Dermis blood vessel endothelial cell (primary cell): ENCODE measurements at regions not wholly inside any gene's neighbourhood (a gene's known extent, or its start where the extent isn't known, plus 50 kb on each side); places are given as distances from the start of the nearest gene placed in this dataset.

ENCODE experiments used
- DNase-seq: peaks from one replicate; pipeline ENCODE4 v3.0.0; 2010

GRCh38 chr10:10785627-10786026 lies 232.0 kb upstream of the CELF2 start:
- peak; percentile 59 for DNase-seq

GRCh38 chr10:10786109-10787090 lies 231.3 kb upstream of the CELF2 start:
- DNase-seq, result peak; percentile 56

- DNase-seq, result no peak
Observed at GRCh38 chr10:10787586-10787985, 230.1 kb upstream of the CELF2 start.

DNA sequence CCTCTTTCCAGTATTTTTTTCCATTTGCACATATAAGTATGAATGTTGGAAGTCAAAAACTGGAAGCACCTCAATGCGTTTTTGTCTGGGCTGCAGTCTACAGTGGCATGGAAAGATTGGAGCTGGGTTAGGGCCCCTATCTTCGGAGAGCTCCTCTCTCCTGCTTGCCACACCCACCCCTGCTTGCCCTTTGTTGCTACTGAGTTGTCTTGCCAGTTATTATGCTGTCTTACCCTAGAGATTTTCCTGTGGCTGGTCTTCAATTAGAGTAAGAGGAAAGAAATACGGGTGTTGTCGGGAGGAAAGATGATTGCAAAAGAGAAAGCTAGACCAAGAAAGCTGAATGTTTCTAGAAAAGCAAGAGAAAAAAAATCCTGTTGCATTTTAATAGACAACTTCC lies 228.9 kb upstream of the CELF2 start:
- DNase-seq, result no peak

- DNase-seq, result no peak
Observed at GRCh38 chr10:10791869-10792268, 225.8 kb upstream of the CELF2 start.

- DNase-seq, result peak; percentile 96
Observed at GRCh38 chr10:10792681-10793080, 225.0 kb upstream of the CELF2 start.

GRCh38 chr10:10794046-10794445 lies 223.6 kb upstream of the CELF2 start:
- DNase-seq, result no peak

- no peak for DNase-seq
Observed at GRCh38 chr10:10794791-10795191, 222.9 kb upstream of the CELF2 start.

- DNase-seq, result peak; percentile 83
Observed at GRCh38 chr10:10796061-10796773, 221.5 kb upstream of the CELF2 start.

GRCh38 chr10:10796774-10797415 lies 220.8 kb upstream of the CELF2 start:
- DNase-seq, result peak; percentile 55

DNA sequence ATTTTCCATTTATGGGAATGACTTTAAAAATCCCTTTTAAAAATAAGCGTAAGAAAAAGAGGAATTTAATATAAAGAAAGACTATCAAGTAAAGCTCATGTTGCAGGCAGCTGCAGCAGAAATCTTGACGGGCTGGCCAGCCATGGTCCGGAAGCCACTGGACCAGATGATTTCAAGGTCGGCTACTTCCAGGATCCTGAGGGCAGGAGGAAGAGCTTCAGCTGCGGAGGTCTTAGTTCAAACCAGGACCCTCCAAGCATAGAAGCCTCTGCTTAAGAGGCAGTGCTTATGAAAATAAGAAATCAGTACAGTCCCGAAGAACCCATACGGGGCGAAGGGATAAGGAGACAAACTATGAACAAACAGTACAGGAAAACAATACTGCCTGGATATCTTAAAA lies 220.2 kb upstream of the CELF2 start:
- no peak for DNase-seq

- DNase-seq, result no peak
Observed at GRCh38 chr10:10798102-10798863, 219.4 kb upstream of the CELF2 start.

- no peak for DNase-seq
Observed at GRCh38 chr10:10798864-10799192, 218.8 kb upstream of the CELF2 start.

- no peak for DNase-seq
Observed at GRCh38 chr10:10800961-10801360, 216.7 kb upstream of the CELF2 start.

GRCh38 chr10:10803278-10803677 lies 214.4 kb upstream of the CELF2 start:
- no peak for DNase-seq

GRCh38 chr10:10804061-10804460 lies 213.6 kb upstream of the CELF2 start:
- no peak for DNase-seq

DNA sequence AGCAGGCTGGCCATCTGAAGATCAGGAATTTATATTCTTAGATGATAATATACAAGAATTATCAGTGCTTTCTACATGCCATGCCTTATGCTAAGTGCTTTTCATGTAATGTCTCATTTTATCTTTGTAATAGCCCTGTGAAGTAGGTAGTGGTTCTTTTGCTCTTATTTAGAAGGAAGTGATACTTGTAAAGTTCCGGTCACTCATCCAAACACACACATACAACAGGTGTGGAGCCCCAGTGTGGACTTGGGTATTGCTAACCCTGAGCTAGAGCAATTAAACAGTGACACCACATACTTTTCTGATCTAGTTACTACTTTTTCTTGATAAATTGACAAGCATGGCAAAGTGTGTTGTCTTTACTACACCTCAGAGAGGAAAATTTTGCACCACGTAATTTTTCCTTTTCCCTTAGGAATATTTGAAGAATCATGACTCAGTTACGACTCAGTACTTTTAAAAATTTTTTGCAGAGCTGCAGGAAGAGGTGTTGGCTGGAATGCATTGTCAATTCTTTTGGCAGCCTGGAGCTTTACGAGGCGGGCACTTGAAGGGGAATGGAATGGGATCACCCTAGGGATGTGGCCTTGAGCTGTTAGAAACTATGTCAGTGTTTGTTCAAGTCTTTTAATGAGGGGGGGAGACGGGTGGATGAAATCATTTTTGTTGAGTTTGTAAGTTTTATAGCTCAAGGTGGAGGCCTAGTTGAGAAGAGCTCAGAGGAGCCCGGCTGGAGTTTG lies 212.5 kb upstream of the CELF2 start:
- peak; percentile 92 for DNase-seq

- DNase-seq, result no peak
Observed at GRCh38 chr10:10807106-10807505, 210.6 kb upstream of the CELF2 start.

DNA sequence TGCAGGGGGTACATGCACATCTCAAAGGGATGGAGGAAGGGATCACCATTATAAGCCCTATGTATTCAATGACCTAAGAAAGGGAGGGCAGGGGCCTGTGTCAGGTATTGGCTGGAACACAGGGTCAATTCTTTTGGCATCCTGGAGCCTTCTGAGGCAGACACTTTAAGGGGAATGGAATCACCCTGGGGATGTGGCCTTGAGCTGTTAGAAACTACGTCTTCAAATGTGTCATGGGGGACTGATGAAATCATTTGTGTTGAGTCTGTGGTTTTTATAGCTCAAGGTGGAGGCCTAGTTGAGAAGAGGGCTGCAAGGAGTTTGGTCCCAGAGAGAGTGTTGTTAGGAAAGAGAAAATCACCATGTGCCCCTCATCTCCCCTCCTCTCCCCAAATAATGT lies 206.1 kb upstream of the CELF2 start:
- no peak for DNase-seq

DNA sequence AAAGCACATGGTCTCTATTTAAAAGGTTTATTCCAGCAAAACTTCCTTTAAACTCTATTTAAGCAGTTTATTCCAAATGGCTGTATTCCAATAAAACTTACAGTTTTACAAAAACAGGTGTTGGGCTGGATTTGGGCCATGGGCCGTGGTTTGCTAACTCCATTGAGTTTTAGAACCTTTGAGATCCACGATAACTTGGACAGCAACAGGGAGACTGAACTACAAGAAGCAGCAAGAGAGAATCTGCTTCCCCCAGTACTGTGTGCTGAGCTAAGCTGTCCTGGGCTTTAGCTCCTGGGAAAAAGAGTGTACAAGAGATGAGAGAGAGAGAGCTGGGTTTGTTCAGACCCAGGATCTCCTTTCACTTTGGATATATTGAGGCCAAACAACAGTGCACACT lies 204.0 kb upstream of the CELF2 start:
- no peak for DNase-seq

DNA sequence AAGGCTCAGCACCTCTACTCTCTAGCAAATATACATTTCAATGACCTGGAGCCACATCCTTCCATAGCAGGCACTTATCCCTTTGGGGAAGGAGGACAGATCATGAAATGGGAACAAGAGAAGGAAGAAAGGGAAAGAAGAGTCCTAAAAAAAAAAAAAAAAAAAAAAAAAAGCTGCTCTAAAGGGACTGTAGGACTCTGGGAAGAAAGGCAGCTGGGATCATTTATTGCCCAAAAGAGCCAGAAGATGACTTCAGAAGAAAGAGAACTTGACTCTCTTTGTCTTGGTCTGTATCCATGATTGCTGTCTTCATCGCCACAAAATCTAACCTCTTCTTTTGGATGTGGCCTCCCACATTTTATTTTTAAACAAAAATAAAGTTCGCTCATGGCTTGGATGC lies 203.6 kb upstream of the CELF2 start:
- DNase-seq, result no peak

- DNase-seq, result no peak
Observed at GRCh38 chr10:10816447-10816846, 201.2 kb upstream of the CELF2 start.
